HFFc6 (cell line): ENCODE measurements at regions not wholly inside any gene's neighbourhood (a gene's known extent, or its start where the extent isn't known, plus 50 kb on each side); places are given as distances from the start of the nearest gene placed in this dataset.

Experiments
- DNase-seq: peaks from one replicate; pipeline ENCODE4 v3.0.0-alpha.2; 2018
- H3K27ac Mint-ChIP-seq: 2 replicates; pipeline ENCODE4 v1.8.0; 2020; ENCODE audit warnings: mild to moderate bottlenecking, mixed read lengths
- H3K27me3 Mint-ChIP-seq: 2 replicates; pipeline ENCODE4 v1.8.0; 2021; ENCODE audit warnings: mild to moderate bottlenecking, moderate library complexity, mixed read lengths; ENCODE audit not compliant: insufficient read depth
- H3K36me3 Mint-ChIP-seq: 2 replicates; pipeline ENCODE4 v1.8.0; 2021; ENCODE audit warnings: low read depth, mixed read lengths
- H3K4me1 Mint-ChIP-seq: 2 replicates; pipeline ENCODE4 v1.8.0; 2020; ENCODE audit warnings: low read depth, mixed read lengths
- H3K4me3 Mint-ChIP-seq: 2 replicates; pipeline ENCODE4 v1.8.0; 2020; ENCODE audit warnings: mild to moderate bottlenecking, moderate library complexity, mixed read lengths
- H3K9me3 Mint-ChIP-seq: 2 replicates; pipeline ENCODE4 v1.8.0; 2020; ENCODE audit warnings: mild to moderate bottlenecking, mixed read lengths
- TF ChIP-seq, protein P1 (sequence below): fragments of 200-600 bp; sonication (generic); IDR thresholded peaks from 2 replicates; pipeline ENCODE4 v1.5.0; 2021; ENCODE audit warnings: antibody characterized with exemption, mild to moderate bottlenecking

DNA sequence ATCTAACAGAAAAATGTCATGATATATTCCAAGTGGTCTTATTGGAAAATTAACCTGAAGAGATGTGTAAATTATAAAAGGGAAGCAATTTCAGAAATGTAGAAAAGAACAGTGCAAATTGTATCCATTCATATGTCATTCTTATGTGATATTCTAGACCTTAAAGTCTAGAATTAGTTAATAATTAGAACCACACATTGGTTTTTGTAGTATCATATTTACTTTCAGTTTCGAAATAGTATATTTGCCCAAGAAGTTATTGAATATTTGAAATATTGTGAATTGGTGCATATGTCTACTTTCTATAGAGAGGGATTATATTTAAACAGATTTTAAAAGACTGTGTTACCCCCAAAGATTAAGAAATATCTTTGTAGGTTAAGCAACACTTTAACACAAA is 1348.6 kb upstream of the ACVR2A start:
- TF ChIP-seq, protein P1, sequence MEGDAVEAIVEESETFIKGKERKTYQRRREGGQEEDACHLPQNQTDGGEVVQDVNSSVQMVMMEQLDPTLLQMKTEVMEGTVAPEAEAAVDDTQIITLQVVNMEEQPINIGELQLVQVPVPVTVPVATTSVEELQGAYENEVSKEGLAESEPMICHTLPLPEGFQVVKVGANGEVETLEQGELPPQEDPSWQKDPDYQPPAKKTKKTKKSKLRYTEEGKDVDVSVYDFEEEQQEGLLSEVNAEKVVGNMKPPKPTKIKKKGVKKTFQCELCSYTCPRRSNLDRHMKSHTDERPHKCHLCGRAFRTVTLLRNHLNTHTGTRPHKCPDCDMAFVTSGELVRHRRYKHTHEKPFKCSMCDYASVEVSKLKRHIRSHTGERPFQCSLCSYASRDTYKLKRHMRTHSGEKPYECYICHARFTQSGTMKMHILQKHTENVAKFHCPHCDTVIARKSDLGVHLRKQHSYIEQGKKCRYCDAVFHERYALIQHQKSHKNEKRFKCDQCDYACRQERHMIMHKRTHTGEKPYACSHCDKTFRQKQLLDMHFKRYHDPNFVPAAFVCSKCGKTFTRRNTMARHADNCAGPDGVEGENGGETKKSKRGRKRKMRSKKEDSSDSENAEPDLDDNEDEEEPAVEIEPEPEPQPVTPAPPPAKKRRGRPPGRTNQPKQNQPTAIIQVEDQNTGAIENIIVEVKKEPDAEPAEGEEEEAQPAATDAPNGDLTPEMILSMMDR, result no peak
- Mint-ChIP-seq H3K27me3 (no peaks in the 10 kb centered on the region), H3K36me3 (no peaks in the 10 kb centered on the region), H3K4me1 (no peaks in the 10 kb centered on the region), H3K9me3 (peaks cover 5% of the 10 kb centered on the region; the same call in 1 of the 2 replicates), H3K27ac (no peak overlapping the region), H3K4me3 (no peak overlapping the region)
- no peak for DNase-seq

DNA sequence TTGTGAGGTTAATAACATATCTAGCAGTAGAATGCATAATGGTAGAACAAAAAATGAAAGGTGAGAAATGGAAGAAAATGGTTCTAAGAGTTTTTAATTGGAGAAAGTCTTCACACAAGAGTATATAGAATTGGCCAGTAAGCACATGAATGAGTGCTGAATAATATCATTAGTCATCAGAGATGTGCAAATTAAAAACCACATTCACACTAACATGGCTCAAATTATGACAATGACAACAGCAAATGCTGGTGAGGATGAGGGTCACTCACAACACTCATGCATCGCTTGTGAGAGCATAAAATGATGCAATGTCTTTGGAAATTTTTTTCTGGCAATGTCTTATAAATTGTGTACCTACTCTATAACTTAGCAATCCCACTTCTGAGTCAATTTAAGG is 1355.4 kb upstream of the ACVR2A start:
- no peak for DNase-seq
- TF ChIP-seq, protein P1, result no peak
- peaks cover 5% of the 10 kb centered on the region; the same call in 1 of the 2 replicates for H3K9me3 Mint-ChIP-seq
- H3K4me1 Mint-ChIP-seq, result no peaks in the 10 kb centered on the region
- H3K36me3 Mint-ChIP-seq, result no peaks in the 10 kb centered on the region
- peaks cover 2% of the 10 kb centered on the region; the same call in 1 of the 2 replicates for H3K27me3 Mint-ChIP-seq
- H3K27ac Mint-ChIP-seq, result no peak overlapping the region
- H3K4me3 Mint-ChIP-seq, result no peak overlapping the region

DNA sequence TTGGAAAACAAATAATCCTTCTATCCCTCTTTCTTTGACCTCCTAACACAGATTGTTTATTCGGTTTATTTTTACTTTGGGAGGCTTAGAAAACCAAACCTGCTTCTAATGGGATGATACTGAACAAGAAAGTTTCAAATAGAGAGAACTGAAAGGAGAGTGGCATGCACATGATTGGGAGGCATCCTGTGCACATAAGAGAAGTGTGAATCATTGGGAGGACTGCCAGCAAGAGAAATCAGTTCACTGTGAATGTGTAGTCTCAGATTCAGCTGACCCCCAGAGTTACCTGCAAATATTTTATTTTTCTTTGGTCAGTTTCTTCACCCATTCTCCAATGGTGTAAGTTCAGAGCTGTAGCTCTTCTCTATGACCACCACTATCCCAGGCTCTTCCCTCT is 1363.2 kb upstream of the ACVR2A start:
- Mint-ChIP-seq H3K27ac (no peak overlapping the region), H3K36me3 (no peaks in the 10 kb centered on the region), H3K27me3 (no peaks in the 10 kb centered on the region), H3K4me1 (no peaks in the 10 kb centered on the region), H3K4me3 (no peak overlapping the region), H3K9me3 (no peaks in the 10 kb centered on the region; the same call in 1 of the 2 replicates)
- no peak for DNase-seq
- TF ChIP-seq, protein P1, result no peak

DNA sequence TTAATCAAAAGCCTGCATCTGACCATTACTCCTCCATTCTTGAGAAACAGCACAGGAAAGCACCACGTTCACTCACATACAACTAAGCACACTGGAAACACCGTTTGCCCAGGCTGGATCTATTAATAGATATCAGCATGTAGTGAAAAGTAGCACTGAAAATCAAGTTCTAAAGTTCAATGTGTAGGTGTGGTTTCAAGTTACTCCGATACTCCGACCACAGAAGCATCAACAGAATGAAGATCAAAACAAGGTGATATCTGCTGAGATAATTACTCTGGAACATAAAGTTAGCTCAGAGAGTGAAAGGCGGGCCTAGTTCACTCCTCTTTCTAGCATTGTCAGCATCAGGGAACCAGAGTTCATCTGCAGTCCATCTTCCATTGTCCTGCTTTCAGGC is 1367.4 kb upstream of the ACVR2A start:
- Mint-ChIP-seq H3K36me3 (no peaks in the 10 kb centered on the region), H3K27ac (no peak overlapping the region), H3K4me3 (no peak overlapping the region), H3K4me1 (no peaks in the 10 kb centered on the region), H3K27me3 (no peaks in the 10 kb centered on the region), H3K9me3 (no peaks in the 10 kb centered on the region; the same call in 1 of the 2 replicates)
- TF ChIP-seq, protein P1, result no peak
- DNase-seq, result no peak

DNA sequence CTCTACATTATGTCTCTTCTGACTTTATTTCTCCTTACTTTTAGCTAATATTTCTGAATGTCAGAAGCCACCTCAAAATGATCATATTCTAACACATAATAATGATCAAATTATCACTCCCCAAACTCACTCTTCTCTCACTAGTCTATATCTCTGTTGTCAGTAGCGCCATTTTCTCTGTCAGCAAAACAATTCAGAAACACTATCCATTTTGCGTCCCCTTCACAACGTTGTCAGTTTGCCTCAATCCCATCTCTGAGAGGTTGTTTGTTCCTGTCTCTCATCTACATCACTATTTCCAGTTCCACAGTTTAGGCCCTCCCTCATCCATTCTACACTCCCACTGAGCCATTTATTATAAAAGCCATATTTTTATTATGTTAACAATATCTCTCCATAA is 1376.3 kb upstream of the ACVR2A start:
- H3K9me3 Mint-ChIP-seq, result peaks cover 8% of the 10 kb centered on the region
- TF ChIP-seq, protein P1, result no peak
- no peak for DNase-seq
- no peaks in the 10 kb centered on the region for H3K36me3 Mint-ChIP-seq
- H3K4me1 Mint-ChIP-seq, result no peaks in the 10 kb centered on the region
- H3K4me3 Mint-ChIP-seq, result no peak overlapping the region
- no peak overlapping the region for H3K27ac Mint-ChIP-seq
- peaks cover 2% of the 10 kb centered on the region for H3K27me3 Mint-ChIP-seq

DNA sequence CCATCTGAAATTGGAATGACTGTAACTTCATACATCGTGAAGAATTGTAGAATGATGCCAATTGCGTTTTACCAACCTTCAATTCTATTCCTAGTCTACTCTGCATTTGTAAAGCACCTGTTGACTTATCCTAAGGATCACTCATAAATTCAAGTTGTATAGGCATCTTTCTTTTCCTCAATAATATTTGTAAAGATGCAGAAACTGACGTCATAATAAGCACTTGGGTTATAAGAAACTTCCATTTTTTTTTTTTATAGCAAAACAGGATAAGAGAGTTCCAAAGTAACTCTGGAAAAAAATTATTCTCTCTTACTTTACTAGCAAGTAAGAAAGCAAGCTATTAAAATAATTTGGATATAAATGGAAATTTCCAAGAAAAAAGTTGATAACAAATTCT is 1377.4 kb upstream of the ACVR2A start:
- H3K4me3 Mint-ChIP-seq, result no peak overlapping the region
- H3K36me3 Mint-ChIP-seq, result no peaks in the 10 kb centered on the region
- no peak for DNase-seq
- peaks cover 2% of the 10 kb centered on the region for H3K27me3 Mint-ChIP-seq
- peaks cover 11% of the 10 kb centered on the region for H3K9me3 Mint-ChIP-seq
- no peaks in the 10 kb centered on the region for H3K4me1 Mint-ChIP-seq
- TF ChIP-seq, protein P1, result no peak
- no peak overlapping the region for H3K27ac Mint-ChIP-seq
